ENCODE measurements at regions not wholly inside any gene's neighbourhood (a gene's known extent, or its start where the extent isn't known, plus 50 kb on each side); places are given as distances from the start of the nearest gene placed in this dataset.

GRCh38 chr18:54032412-54032811 lies 192.1 kb downstream of the MBD2 start:
- no peak for TF ChIP-seq CTCF (IDR thresholded peaks at IDR 0.05)
- no peak for TF ChIP-seq POLR2A (IDR thresholded peaks at IDR 0.05)
